ENCODE measurements at regions not wholly inside any gene's neighbourhood (a gene's known extent, or its start where the extent isn't known, plus 50 kb on each side); places are given as distances from the start of the nearest gene placed in this dataset.
"Not testable (repeated sequence)": the region's sequence is repeated elsewhere in the genome, so short reads cannot be mapped to it uniquely, and the experiment has no call there.

- H3K4me1 Mint-ChIP-seq = no peaks in the 10 kb centered on the region
- no peak for DNase-seq
- H3K27ac Mint-ChIP-seq = no peak overlapping the region
- H3K36me3 Mint-ChIP-seq = no peaks in the 10 kb centered on the region
- H3K9me3 Mint-ChIP-seq = peaks cover 0 to 3% (median 0%) of the 10 kb centered on the region in 7 donors
- no peak for ATAC-seq (ENCODE audit: low read depth in 2 of 2)
- no peak overlapping the region for H3K4me3 Mint-ChIP-seq
- peaks cover 7 to 17% (median 11%) of the 10 kb centered on the region in 3 donors for H3K27me3 Mint-ChIP-seq
These were observed 300.3 kb downstream of the MTX2 start for GRCh38 chr2:176569574-176569973.

GRCh38 chr2:176573612-176574483 lies 304.6 kb downstream of the MTX2 start:
- no peak for ATAC-seq (ENCODE audit: low read depth in 2 of 2)
- Mint-ChIP-seq H3K4me1 (no peaks in the 10 kb centered on the region), H3K27me3 (peaks cover 25 to 30% (median 27%) of the 10 kb centered on the region in 3 donors), H3K4me3 (no peak overlapping the region), H3K36me3 (no peaks in the 10 kb centered on the region), H3K9me3 (peaks cover 0 to 2% (median 0%) of the 10 kb centered on the region in 7 donors), H3K27ac (no peak overlapping the region)
- DNase-seq = no peak

GRCh38 chr2:176574484-176575236 lies 305.4 kb downstream of the MTX2 start:
- Mint-ChIP-seq H3K9me3 (peaks cover 0 to 4% (median 0%) of the 10 kb centered on the region in 7 donors), H3K4me3 (no peak overlapping the region), H3K27me3 (peaks cover 25 to 31% (median 31%) of the 10 kb centered on the region in 3 donors), H3K27ac (no peak overlapping the region), H3K36me3 (no peaks in the 10 kb centered on the region), H3K4me1 (no peaks in the 10 kb centered on the region)
- no peak for DNase-seq
- no peak for ATAC-seq (ENCODE audit: low read depth in 2 of 2)

- Mint-ChIP-seq H3K4me1 (no peaks in the 10 kb centered on the region), H3K27ac (no peak overlapping the region), H3K36me3 (no peaks in the 10 kb centered on the region), H3K9me3 (peaks cover 0 to 4% (median 0%) of the 10 kb centered on the region in 7 donors), H3K27me3 (peaks cover 25 to 32% (median 28%) of the 10 kb centered on the region in 3 donors), H3K4me3 (no peak overlapping the region)
- ATAC-seq (ENCODE audit: low read depth in 2 of 2) (no peak), DNase-seq (no peak)
These were observed 306.0 kb downstream of the MTX2 start for GRCh38 chr2:176575237-176575744.

GRCh38 chr2:176577054-176577453 lies 307.8 kb downstream of the MTX2 start:
- H3K27me3 Mint-ChIP-seq = peaks cover 25 to 35% (median 32%) of the 10 kb centered on the region in 3 donors
- no peak overlapping the region for H3K4me3 Mint-ChIP-seq
- ATAC-seq (ENCODE audit: low read depth in 2 of 2) (no peak), DNase-seq (no peak)
- no peak overlapping the region for H3K27ac Mint-ChIP-seq
- peaks cover 0 to 4% (median 0%) of the 10 kb centered on the region in 7 donors for H3K9me3 Mint-ChIP-seq
- no peaks in the 10 kb centered on the region for H3K36me3 Mint-ChIP-seq
- H3K4me1 Mint-ChIP-seq = no peaks in the 10 kb centered on the region

GRCh38 chr2:176578292-176578691 lies 309.1 kb downstream of the MTX2 start:
- H3K27me3 Mint-ChIP-seq = peaks cover 25 to 35% (median 32%) of the 10 kb centered on the region in 3 donors
- H3K27ac Mint-ChIP-seq, H3K4me1 Mint-ChIP-seq: not testable (repeated sequence)

GRCh38 chr2:176579608-176580007 lies 310.4 kb downstream of the MTX2 start:
- no peak for ATAC-seq (ENCODE audit: low read depth in 2 of 2)
- H3K36me3 Mint-ChIP-seq = no peaks in the 10 kb centered on the region

More at GRCh38 chr2:176578292-176578691, 309.1 kb downstream of the MTX2 start:
- not testable (repeated sequence) for H3K9me3 Mint-ChIP-seq; H3K36me3 Mint-ChIP-seq; ATAC-seq (ENCODE audit: low read depth in 2 of 2); H3K4me3 Mint-ChIP-seq; DNase-seq

GRCh38 chr2:176581557-176582165 lies 312.4 kb downstream of the MTX2 start:
- Mint-ChIP-seq H3K27ac (no peak overlapping the region), H3K27me3 (peaks cover 18 to 42% (median 30%) of the 10 kb centered on the region in 3 donors), H3K9me3 (peaks cover 0 to 4% (median 1%) of the 10 kb centered on the region in 7 donors), H3K36me3 (no peaks in the 10 kb centered on the region), H3K4me1 (no peaks in the 10 kb centered on the region), H3K4me3 (no peak overlapping the region)
- DNase-seq = no peak
- ATAC-seq (ENCODE audit: low read depth in 2 of 2) = no peak

More at GRCh38 chr2:176579608-176580007, 310.4 kb downstream of the MTX2 start:
- H3K27me3 Mint-ChIP-seq = peaks cover 17 to 39% (median 32%) of the 10 kb centered on the region in 3 donors
- H3K4me1 Mint-ChIP-seq = no peaks in the 10 kb centered on the region
- peaks cover 0 to 4% (median 0%) of the 10 kb centered on the region in 7 donors for H3K9me3 Mint-ChIP-seq
- no peak for DNase-seq
- H3K27ac Mint-ChIP-seq = peak overlapping the region in 1 of 6 donors; percentile 25
- no peak overlapping the region for H3K4me3 Mint-ChIP-seq

- no peak for DNase-seq
- ATAC-seq (ENCODE audit: low read depth in 2 of 2) = no peak
- H3K36me3 Mint-ChIP-seq = no peaks in the 10 kb centered on the region
- no peaks in the 10 kb centered on the region for H3K4me1 Mint-ChIP-seq
- H3K27me3 Mint-ChIP-seq = peaks cover 18 to 37% (median 30%) of the 10 kb centered on the region in 3 donors
- no peak overlapping the region for H3K4me3 Mint-ChIP-seq
- H3K9me3 Mint-ChIP-seq = peaks cover 0 to 4% (median 1%) of the 10 kb centered on the region in 7 donors
- no peak overlapping the region for H3K27ac Mint-ChIP-seq
These were observed 312.9 kb downstream of the MTX2 start for GRCh38 chr2:176582176-176582575.

- Mint-ChIP-seq H3K4me1 (no peaks in the 10 kb centered on the region), H3K27ac (no peak overlapping the region), H3K27me3 (peaks cover 17 to 32% (median 32%) of the 10 kb centered on the region in 3 donors), H3K9me3 (peaks cover 0 to 4% (median 1%) of the 10 kb centered on the region in 7 donors), H3K36me3 (no peaks in the 10 kb centered on the region), H3K4me3 (no peak overlapping the region)
- ATAC-seq (ENCODE audit: low read depth in 2 of 2) = no peak
- no peak for DNase-seq
These were observed 313.8 kb downstream of the MTX2 start for GRCh38 chr2:176582990-176583481.

- Mint-ChIP-seq H3K36me3 (no peaks in the 10 kb centered on the region), H3K27me3 (peaks cover 17 to 29% (median 26%) of the 10 kb centered on the region in 3 donors), H3K4me3 (no peak overlapping the region), H3K4me1 (no peaks in the 10 kb centered on the region), H3K27ac (peak overlapping the region in 1 of 6 donors; percentile 30), H3K9me3 (peaks cover 0 to 4% (median 1%) of the 10 kb centered on the region in 7 donors)
- ATAC-seq (ENCODE audit: low read depth in 2 of 2) (no peak), DNase-seq (no peak)
These were observed 314.4 kb downstream of the MTX2 start for GRCh38 chr2:176583607-176584006.

GRCh38 chr2:176584333-176584732 lies 315.1 kb downstream of the MTX2 start:
- Mint-ChIP-seq H3K27ac (no peak overlapping the region), H3K4me1 (no peaks in the 10 kb centered on the region), H3K9me3 (peaks cover 0 to 3% (median 0%) of the 10 kb centered on the region in 7 donors), H3K27me3 (peaks cover 17 to 23% (median 19%) of the 10 kb centered on the region in 3 donors), H3K4me3 (no peak overlapping the region), H3K36me3 (no peaks in the 10 kb centered on the region)
- DNase-seq (no peak), ATAC-seq (ENCODE audit: low read depth in 2 of 2) (no peak)

GRCh38 chr2:176585291-176585690 lies 316.0 kb downstream of the MTX2 start:
- ATAC-seq (ENCODE audit: low read depth in 2 of 2) (no peak), DNase-seq (no peak)
- no peaks in the 10 kb centered on the region for H3K4me1 Mint-ChIP-seq
- H3K27me3 Mint-ChIP-seq = peaks cover 17 to 18% (median 17%) of the 10 kb centered on the region in 3 donors
- H3K27ac Mint-ChIP-seq = no peak overlapping the region
- no peaks in the 10 kb centered on the region for H3K36me3 Mint-ChIP-seq
- H3K9me3 Mint-ChIP-seq = peaks cover 0 to 1% (median 0%) of the 10 kb centered on the region in 7 donors
- H3K4me3 Mint-ChIP-seq = no peak overlapping the region
